Breast epithelium (tissue), 3 donors: ENCODE measurements at regions not wholly inside any gene's neighbourhood (a gene's known extent, or its start where the extent isn't known, plus 50 kb on each side); places are given as distances from the start of the nearest gene placed in this dataset.

ENCODE experiments used
- POLR2AphosphoS5 ChIP-seq, 3 donors: sonication (generic); formaldehyde crosslinking; IDR thresholded peaks; one replicate each; pipeline ENCODE4 v1.6.1; 2017; ENCODE audit warnings: antibody characterized with exemption in 3 of 3
- TF ChIP-seq, protein P1 (sequence below), 3 donors: fragments of 450-650 bp; IDR thresholded peaks; one replicate each; pipeline ENCODE4 v1.5.1; 2016 to 2017; ENCODE audit warnings: antibody characterized with exemption in 3 of 3, mild to moderate bottlenecking in 3 of 3, moderate library complexity in 3 of 3

- TF ChIP-seq, protein P1, sequence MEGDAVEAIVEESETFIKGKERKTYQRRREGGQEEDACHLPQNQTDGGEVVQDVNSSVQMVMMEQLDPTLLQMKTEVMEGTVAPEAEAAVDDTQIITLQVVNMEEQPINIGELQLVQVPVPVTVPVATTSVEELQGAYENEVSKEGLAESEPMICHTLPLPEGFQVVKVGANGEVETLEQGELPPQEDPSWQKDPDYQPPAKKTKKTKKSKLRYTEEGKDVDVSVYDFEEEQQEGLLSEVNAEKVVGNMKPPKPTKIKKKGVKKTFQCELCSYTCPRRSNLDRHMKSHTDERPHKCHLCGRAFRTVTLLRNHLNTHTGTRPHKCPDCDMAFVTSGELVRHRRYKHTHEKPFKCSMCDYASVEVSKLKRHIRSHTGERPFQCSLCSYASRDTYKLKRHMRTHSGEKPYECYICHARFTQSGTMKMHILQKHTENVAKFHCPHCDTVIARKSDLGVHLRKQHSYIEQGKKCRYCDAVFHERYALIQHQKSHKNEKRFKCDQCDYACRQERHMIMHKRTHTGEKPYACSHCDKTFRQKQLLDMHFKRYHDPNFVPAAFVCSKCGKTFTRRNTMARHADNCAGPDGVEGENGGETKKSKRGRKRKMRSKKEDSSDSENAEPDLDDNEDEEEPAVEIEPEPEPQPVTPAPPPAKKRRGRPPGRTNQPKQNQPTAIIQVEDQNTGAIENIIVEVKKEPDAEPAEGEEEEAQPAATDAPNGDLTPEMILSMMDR (IDR thresholded peaks at IDR 0.05): no peak
- no peak for TF ChIP-seq POLR2AphosphoS5 (IDR thresholded peaks at IDR 0.05)
Observed at GRCh38 chr13:33710924-33711323, 107.0 kb upstream of the RFC3 start.
